GM19452 (cell line): ENCODE measurements at regions not wholly inside any gene's neighbourhood (a gene's known extent, or its start where the extent isn't known, plus 50 kb on each side); places are given as distances from the start of the nearest gene placed in this dataset.

Source experiments
- ATAC-seq: cut with Tn5 transposase; IDR thresholded peaks from one replicate; pipeline ENCODE4 v1.9.1; 2021; ENCODE audit not compliant: unreplicated experiment

DNA sequence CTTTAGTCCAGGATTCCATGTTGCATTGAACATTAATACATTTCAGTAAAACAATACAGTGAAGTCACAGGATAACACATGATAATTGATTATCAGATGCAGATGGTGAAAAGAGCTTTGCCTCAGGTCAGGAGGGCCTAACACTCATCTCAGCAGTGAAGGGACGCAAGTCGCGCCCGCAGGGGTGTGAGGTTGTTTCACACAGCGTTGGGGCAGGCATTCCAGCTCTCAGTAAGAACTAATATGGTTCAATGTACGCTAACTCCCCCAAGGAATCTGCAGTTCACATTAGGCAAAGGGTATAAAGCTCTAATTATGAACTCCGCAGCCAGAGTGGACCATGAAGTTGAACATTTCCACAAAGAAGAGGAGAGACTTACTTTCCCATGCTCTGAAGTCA lies 53.1 kb upstream of the ATL2 start:
- no peak for ATAC-seq

DNA sequence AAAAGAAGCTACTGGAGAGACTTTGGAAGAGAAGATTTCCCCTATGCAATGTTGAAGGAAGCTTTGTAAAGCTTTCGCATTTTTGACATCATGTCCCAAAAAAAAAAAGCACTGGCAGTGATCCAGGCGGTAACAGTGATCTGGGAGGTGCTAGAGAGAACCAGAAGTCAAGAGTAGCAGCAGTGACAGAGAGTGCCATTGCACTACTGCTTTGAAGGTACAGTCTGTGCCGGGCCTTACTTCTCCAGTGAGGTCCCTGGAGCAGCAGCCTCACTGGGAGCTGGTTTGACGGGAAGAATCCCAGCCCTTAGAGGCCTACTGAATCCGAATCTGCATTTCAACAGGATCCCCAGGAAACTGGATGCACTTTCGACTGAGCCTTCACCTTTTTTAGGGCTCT lies 50.9 kb upstream of the ATL2 start:
- no peak for ATAC-seq

DNA sequence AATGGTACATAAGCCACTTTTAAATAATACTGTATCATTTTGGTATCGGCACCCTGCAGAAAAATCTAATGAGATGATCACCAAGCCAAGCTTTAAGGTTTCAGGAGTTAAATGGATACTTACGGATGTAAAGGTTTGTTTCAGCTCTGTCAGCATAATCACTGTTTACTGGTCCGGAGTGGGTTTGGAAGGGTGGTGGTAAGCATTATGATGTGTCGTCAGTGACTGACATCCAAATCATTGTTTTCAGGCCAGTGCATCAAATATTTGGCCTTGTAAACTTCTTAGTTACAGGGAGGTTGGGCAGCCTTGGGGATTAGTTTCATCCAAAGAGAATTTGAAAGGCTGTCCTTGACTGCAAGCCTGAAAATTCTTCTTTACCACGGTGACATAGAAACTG lies 50.0 kb upstream of the ATL2 start:
- no peak for ATAC-seq
